Ishikawa (cell line): ENCODE measurements at regions not wholly inside any gene's neighbourhood (a gene's known extent, or its start where the extent isn't known, plus 50 kb on each side); places are given as distances from the start of the nearest gene placed in this dataset.

Source experiments
- REST ChIP-seq: IDR thresholded peaks from 2 replicates; pipeline ENCODE4 v1.6.1; 2012; ENCODE audit warnings: low read depth, mild to moderate bottlenecking
- TF ChIP-seq, protein P1 (sequence below): IDR thresholded peaks from 2 replicates; pipeline ENCODE4 v1.6.1; 2012

- no peak for TF ChIP-seq REST
- TF ChIP-seq, protein P1, sequence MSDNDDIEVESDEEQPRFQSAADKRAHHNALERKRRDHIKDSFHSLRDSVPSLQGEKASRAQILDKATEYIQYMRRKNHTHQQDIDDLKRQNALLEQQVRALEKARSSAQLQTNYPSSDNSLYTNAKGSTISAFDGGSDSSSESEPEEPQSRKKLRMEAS: no peak
Observed at GRCh38 chr3:104437131-104437750, 929.5 kb upstream of the ALCAM start.
